ENCODE measurements at regions not wholly inside any gene's neighbourhood (a gene's known extent, or its start where the extent isn't known, plus 50 kb on each side); places are given as distances from the start of the nearest gene placed in this dataset.

DNA sequence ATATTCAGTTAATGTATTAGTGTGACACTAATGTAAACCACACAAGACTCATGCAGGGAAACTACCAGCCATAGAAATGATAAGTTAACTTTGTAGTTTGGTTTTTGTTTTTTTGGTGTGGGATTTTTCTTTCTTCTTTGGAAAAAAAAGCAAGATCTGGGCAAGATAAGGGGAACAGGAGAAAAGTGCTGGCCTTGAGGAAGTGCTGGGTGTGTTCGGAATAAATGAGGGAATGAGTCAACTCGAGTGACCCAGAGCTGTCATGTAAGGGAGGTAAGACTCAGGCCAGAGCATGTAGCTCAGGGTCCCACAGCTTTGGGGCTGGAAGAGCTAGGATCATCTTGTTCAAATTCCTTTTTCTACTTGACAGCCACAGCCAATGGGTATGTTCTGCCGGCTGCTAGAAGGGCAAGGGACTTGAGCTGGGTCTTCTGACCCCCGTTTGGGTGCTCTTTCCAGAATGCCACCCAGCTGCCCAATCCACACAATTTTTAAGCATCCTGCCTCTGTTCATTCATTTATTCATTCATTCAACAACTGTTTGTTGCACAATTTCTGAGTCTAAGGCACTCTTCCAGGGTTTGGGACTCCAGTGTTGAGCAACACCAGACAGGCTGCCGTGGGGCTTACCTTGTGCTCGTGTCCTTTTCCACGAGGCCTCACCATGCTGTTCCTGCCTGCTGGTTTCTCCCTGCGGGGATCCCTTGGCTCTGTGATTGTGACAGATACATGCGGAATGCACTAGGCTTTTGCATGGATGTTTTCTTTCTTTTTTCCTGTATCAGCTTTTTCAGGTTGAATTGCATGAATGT lies 54.5 kb downstream of the CLDN34 start:
- no peak for DNase-seq (ENCODE audit: low read depth in 2 of 2)

DNA sequence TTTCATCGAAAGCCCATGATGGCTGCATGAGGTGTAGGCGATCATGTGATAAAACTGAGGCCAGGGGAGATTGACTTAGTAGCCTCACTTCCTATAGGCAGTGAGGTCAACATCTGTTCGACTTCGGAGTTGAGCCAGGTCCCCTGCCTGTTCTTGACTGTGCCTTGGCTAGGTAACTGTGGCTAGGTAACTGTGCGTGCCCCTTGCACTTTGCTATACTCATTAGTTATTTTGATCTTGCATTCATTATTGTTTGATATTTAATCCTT lies 55.0 kb downstream of the CLDN34 start:
- no peak for DNase-seq (ENCODE audit: low read depth in 2 of 2)

DNA sequence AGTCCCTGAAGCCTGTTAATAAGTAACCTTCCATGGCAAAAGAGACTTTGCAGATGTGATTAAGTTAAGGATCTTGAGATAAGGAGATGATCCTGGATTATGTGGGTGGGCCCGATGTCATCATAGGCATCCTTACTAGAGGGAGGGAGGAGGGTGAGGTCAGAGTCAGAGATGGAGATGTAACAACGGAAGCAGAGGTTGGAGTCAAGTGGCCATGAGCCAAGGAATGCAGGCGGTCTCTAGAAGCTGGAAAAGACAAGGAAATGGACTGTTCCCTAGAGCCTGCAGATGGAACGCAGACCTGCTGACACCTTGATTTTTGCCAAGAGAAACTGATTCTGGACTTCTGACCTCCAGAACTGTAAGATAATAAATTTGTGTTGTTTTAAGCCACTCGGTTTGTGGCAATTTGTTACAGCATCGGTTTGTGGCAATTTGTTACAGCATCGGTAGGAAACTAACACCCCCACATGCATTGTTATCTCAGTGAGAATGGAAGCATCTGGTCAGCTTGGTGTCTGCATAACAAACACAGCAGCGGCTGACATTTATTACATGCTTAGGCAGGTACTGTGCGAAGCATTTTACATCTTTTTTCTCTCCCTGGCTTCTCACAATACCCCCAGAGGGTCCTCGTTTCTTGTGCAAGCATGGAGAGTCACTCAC lies 55.6 kb downstream of the CLDN34 start:
- DNase-seq (ENCODE audit: low read depth in 2 of 2): no peak

DNA sequence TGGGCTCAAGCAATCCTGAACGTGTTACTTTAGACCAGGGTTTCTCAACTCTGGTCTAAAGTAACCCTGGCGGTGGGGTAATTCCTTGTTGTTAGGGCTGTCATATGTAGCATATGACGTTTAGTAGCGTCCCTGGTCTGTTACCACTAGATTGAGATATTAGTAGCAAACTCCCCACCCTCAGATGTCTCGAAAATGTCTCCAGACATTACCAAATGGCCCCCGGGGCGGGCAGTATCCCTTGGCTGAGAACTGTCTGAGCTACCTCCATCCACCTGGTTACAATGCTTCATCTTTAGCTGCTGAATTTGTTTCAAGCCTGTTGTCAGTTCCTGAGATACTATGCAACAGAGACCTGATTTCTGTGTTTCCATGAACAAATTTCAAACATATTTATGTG lies 56.7 kb downstream of the CLDN34 start:
- no peak for DNase-seq (ENCODE audit: low read depth in 2 of 2)

DNA sequence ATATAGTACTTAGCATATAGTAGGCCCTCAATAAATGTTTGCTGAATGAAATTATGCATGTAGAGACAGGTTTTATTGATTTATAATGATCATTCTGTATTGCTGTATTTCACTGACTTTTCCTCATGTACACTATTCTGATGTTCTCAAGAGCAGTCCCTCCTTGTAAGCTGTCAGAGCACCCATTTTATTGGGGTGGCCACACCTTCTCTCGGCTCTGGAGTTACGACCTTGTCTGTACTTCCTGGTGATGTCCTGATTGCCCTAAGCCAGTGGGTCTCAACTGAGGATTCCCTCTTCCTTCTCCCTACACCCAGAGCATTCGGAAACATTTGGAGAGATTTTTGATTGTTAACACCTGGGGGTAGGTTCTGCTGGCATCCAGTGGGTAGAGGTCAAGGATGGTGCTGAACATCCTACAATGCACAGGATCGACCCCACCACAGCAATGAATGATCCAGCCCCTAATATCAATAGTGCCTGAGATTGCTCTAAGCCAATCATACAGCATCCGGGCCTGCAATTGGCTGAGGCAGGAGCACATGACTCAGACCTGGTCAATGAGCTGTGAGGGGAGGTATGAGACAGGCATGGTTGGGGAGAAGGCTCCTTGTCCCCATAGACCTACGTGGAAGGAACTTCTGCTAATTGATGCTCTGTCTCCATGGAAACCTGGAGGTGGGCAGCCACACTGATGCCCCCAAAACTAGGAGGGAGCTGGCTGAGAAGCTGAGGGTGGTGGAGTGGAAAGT lies 58.8 kb downstream of the CLDN34 start:
- no peak for DNase-seq (ENCODE audit: low read depth in 2 of 2)

DNA sequence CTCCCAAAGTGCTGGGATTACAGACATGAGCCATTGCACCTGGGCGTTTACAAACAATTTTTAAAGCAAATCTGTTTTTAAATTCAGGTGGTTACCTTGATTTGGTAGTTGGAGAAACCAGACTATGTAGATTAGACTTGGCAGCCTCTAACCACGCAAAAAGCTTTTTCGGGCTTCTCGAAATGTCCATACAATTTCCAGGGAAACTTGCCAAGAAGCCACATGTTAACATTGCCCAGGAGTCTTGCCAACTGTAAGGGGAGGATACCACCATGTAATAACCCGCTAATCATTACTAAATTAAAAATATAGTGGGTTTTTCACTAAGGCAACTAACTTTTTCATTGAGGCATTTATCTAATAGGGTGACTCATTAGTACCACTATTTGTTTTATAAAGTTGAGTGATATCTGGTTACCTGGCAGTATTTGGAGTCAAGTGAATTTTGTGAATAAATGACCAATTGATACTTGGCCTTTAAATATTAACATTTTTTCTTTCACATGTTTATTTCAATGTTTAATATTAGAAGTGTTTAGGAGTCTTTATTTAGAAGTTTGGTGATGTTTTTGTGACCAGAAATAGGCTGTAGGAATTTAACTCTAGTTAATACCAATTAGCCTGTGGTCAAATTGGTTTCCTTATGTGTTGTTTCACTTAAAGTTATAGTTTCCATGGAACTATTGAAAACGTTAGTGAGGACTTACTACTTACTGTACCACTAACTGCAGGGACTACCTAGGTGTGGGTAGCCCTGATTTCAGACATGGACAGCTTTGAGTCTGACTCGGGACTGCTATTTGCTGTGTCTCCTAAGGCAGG lies 61.3 kb downstream of the CLDN34 start:
- DNase-seq (ENCODE audit: low read depth in 2 of 2): no peak

DNA sequence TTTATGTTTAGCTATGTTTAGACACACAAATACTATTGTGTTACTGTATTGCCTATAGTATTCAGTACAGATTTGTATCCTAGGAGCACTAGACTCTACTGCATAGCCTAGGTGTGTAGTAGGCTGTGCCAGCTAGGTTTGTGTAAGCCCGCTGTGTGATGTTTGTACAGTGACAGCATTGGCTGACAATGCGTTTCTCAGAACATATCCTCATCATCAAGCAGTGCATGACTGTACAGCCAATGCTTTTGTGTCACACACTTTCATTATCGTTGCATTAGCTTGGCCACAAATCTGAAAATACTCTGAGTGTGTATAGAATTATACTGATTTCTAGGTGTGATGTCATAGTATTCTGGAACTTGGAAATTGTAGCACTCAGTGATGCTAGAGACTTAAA lies 63.4 kb downstream of the CLDN34 start:
- no peak for DNase-seq (ENCODE audit: low read depth in 2 of 2)

DNA sequence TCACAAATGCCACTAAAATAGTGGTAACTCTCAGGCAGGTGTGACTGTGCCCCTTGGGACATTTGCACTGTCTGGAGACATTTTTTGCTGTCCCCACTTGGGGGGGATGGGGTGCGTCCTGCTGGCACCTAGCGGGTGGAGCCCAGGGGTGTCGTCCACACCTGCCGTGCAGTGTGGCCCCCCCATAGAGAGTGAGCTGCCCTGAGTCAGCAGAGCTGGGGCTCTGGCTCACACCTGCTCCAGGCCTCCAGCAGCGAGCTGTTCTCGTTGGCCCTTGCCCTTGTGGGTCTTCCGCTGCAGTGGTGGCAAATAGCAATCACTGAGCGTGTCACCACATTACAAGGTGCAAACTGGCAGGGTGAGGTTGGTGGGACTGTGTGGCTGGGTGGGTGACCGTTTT lies 64.6 kb downstream of the CLDN34 start:
- no peak for DNase-seq (ENCODE audit: low read depth in 2 of 2)

DNA sequence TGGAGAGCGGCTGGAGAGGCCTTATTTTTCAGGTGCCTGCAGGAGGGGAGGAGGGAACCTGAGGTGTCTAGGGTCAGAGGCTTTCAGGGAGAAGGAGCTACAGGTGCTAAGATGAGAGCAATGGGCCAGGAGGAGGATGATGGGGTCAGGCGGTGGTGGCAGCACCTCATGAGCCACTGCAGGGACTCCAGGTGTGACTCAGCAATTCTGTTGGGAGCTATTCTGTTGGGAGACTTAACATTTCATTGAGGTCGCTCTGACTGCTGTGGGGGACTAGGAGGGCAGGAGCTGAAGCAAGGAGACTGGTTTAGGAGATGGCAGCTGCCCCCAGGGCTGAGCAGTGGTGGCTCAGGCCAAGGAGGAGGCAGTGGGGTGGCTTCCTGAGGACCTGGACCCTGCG lies 65.0 kb downstream of the CLDN34 start:
- DNase-seq (ENCODE audit: low read depth in 2 of 2): no peak

DNA sequence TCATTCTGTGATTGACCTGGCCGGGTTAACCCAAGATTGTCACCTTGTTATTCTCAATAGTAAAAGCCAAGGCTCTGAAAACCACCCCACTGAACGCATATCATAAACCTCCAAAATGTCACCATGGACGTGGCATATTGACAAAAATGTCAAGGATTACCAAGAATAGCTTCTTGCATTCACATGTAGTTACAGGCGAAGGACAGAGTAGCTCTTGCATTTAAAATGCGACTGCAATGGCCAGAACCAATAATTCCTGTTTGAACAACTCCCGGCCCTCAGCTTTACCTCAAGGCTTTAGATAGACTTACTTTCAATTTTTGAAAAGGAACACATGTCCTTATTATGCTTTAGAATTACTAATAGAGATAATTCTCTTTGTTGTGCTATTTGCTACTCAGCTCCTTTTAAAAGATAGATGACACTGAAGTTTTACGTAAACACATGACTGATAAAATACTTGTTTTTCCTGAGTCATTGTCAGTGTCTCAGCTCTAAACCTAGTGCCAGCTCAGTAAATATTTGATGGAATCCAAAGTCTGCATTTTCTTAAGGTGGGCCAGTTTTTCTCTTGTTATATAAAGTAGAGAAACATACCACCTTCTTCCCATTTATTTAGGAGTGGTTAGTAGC lies 66.3 kb downstream of the CLDN34 start:
- no peak for DNase-seq (ENCODE audit: low read depth in 2 of 2)

DNA sequence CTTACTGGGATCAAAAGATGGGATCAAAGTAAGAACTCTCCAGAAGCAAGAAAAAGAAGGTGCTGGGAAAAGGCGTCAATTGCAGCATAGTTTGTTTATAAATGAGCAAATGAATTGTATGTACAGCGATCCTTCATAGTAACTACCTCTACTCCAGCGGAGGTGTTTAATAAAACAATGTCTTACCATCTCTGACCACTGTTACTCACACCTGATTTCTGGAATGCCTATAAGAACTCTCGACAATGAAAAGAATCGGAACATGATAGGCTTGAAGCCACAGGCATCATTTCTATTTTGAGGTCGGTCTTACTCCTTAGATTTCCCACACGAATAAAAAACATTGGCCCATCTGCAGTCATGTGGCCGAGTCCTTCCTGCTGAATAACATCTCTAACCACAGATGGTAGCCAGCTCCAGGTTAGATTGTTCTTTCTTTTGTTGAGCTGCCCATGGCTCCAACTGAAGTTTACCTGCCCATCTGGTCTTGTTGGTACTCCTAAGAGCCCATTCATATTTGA lies 67.6 kb downstream of the CLDN34 start:
- DNase-seq (ENCODE audit: low read depth in 2 of 2): no peak

DNA sequence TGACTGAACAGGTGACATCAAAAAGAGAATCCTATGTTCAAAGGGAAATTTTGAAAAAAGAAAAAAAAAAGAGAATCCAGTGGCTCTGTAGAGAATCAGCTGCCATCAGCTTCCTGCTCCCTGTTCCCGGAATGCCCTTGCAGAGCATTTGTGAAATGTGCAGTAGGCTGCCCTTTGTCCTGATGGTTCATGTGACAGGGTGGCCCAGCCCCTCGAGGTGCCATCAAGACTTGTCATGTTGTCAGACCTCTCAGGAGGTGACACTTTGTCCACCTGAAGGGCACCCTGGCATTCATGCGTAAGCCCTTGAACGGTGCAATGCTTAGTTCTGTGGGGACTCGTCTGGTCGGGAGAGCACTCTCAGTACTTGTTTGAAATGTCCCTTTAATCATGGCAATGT lies 71.4 kb downstream of the CLDN34 start:
- no peak for DNase-seq (ENCODE audit: low read depth in 2 of 2)

DNA sequence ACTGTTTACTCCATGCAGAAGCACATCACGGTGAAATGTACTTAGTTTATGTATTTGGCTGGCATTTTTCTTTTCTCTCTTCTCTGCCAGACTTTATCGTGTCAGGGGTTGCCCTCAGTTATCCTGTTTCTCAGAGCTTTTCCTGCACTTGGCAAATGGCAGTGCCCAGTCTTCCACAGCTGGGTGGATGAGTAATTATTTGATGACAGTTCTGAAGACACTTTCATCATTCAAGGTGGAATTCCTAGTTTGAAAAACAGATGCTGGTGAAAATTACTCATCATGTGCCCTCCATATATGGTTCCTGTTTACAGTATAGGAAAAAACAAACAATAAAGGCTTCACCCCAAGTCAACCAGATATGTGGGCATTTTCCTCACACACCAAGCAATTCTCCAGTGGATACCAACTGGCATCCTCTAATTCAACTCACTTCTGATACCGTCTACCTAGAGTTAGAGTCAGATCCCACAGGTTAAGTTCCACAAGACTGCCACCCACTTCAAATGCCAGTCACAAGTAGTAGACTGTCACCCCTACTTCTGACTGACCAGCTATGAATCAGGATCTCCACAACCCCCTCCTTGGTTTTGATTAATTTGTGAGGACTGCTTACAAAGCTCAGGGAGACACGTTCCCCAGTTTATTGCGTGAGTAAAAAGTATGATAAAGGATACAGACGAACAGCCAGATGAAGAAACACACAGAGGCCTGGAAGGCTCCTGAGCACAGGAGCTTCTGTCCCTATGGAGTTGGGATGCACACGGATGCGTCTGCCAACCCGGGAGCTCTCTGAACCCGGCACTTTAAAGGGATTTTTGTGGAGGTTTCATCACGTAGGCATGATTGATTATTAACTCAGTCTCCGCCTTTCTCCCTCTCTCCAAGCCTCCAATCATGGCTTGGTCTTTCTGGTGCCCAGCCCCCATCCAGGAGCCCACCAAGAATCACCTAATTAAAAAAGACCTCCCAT lies 72.9 kb downstream of the CLDN34 start:
- no peak for DNase-seq (ENCODE audit: low read depth in 2 of 2)

DNA sequence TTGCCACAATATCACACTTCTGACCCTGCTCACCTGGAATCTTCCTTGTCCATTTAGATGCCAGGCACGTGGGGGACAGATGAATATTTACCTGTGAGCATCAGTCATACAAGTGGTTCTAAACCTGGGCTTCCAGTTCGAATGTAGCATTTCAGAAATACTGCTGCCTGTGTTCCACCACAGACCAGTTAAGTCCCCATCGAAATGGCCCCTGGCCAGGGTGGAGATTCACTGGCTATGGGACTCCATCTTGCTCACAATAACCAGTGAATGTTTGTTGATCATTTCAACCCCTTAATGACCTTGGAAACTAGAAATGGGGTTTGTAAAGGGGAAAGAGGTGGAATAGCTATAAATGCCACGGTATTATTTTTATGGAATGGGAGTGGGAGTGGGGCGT lies 73.8 kb downstream of the CLDN34 start:
- DNase-seq (ENCODE audit: low read depth in 2 of 2): no peak

DNA sequence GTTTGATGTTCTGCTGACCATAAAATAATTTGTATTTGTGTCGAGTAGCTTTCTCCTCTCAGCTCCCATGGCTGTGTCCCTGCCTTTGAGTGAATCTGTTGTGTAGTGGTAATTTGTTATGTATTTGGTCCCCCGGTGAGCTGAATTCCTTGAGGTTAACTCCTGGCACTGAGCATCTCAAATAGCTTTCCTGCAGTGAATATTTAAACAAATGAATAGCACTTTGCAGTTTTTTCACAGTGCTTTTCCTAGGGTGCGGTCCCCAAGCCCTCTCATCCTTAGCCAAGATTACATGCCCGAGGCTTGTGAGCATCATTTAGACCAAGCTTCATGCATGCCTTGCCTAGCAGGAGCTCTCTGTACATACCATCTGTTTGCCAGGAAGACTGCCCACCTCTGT lies 74.2 kb downstream of the CLDN34 start:
- no peak for DNase-seq (ENCODE audit: low read depth in 2 of 2)

DNA sequence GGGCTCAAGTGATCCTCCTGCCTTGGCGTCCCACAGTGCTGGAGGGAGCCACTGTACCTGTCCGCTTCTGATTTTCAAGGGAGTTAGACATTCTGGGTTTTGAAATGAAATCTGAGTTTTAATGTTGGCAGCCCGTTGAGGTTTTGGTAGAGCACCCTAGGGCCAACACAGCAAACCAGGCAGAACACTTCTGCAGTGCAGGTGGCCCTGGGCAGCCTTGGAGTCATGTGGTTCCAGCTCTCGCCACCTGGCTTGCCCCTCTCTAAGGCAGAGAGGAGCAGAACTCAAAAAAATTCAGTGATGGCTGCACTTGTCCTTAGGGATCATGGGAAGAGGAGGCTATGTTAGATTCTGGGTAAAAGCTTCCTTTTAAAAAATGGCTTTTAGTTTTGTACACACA lies 74.9 kb downstream of the CLDN34 start:
- DNase-seq (ENCODE audit: low read depth in 2 of 2): no peak

DNA sequence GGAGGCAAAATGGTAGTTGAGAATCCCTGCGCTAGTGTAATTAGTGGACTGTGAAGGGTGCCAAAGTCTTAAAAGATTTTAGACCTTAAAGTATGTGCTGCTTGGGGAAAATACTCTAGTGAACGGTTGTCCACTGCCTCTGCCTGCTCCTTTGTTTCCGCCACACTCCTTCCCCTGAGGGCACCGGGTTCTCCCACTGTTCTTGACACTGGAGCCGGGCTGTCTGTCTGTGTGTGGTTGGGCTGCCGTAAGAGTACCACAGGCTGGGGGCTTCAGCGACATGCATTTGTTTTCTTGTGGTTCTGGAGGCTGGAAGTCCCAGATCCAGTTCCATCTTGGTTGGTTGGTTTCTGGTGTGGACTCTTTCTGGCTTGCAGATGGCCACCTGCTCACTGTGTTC lies 76.2 kb downstream of the CLDN34 start:
- DNase-seq (ENCODE audit: low read depth in 2 of 2): no peak

DNA sequence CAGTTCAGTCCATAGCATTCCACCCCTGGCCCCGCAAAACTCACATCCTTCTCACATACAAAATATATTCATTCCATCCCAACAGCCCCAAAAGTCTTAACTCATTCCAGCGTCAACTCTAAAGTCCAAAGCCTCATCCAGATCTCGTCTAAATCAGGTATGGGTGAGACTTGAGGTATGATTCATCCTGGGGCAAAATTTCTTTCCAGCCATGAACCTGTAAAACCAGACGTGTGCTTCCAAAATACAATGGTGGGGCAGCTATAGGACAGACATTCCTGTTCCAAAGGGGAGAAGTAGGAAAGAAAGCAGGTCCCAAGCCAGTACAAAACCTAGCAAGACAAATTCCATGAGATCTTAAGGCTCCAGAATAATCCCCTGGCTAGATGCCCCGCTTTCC lies 76.9 kb downstream of the CLDN34 start:
- no peak for DNase-seq (ENCODE audit: low read depth in 2 of 2)

DNA sequence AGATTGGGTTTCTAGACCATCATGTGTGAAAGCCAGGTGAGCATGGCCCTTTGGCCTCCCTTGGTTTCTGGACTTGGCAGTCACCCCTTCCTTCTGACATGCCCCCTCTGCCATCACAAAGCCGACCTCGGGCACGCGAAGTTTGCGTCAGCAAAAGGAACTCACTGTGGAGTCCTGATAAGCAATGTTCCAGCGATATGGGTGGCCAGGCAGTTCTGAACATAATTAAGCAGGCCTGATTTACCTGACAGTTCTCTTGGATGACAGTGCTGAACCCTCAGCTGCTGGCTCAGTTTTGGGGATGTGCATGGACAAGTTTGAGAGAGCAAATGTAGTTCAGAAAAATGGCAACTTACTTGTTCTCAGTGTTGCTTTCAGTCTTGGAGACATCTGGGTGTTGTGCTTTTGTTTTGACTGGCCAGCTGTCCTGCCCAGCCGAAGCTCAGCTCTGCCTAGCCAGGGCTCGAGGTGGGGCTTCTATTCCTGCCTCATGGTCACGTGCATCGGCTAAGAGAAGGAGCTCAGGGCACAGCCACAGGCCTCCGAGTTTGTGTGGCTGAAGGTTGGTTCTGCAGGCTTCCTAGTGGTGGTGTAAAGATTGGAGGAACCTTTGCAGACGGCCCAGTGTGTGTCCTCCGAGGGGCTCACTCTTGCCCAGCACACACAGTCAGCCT lies 78.3 kb downstream of the CLDN34 start:
- no peak for DNase-seq (ENCODE audit: low read depth in 2 of 2)

DNA sequence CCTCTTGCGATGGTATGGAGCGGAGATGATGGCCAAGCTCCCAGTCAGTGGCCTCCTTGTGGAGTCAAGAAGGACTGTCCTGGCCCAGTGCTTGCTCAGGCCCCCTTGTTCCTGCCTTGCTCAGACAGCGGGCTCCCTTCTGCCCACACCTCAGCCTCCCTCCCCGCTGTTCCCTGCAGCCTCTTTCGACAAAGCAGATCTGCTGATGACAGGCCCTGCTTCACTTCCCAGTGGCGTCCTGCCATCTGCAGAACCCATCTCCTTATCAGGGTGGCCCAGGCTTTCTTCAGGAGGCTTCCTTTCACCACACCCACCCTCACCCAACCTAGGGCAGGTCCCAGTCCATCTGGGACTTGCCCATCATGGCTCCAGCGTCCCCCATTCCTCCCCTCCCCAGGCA lies 80.0 kb downstream of the CLDN34 start:
- DNase-seq (ENCODE audit: low read depth in 2 of 2): no peak
